IPS-18c (cell line): ENCODE measurements at regions not wholly inside any gene's neighbourhood (a gene's known extent, or its start where the extent isn't known, plus 50 kb on each side); places are given as distances from the start of the nearest gene placed in this dataset.
"Not testable (repeated sequence)": the region's sequence is repeated elsewhere in the genome, so short reads cannot be mapped to it uniquely, and the experiment has no call there.

Experiments
- H3K4me3 ChIP-seq: 2 replicates; pipeline ENCODE4 v1.7.0; 2013; ENCODE audit warnings: low read depth, mild to moderate bottlenecking, low read length, moderate library complexity; ENCODE audit not compliant: insufficient read depth
- H3K9me3 ChIP-seq: one replicate; pipeline ENCODE4 v1.6.1; 2013; ENCODE audit warnings: mild to moderate bottlenecking, low read length, moderate library complexity; ENCODE audit not compliant: control insufficient read depth, insufficient read depth

GRCh38 chr16:85239871-85240270, 127.6 kb upstream of the CIBAR2 start:
- Histone ChIP-seq H3K4me3 (no peak overlapping the region), H3K9me3 (no peaks in the 10 kb centered on the region)

- Histone ChIP-seq H3K9me3 (no peaks in the 10 kb centered on the region), H3K4me3 (no peak overlapping the region)
Measured at GRCh38 chr16:85240982-85241924, 129.0 kb upstream of the CIBAR2 start.

GRCh38 chr16:85242140-85242539, 129.9 kb upstream of the CIBAR2 start:
- Histone ChIP-seq H3K4me3 (no peak overlapping the region), H3K9me3 (no peaks in the 10 kb centered on the region)

- Histone ChIP-seq H3K4me3 (no peak overlapping the region), H3K9me3 (no peaks in the 10 kb centered on the region)
Measured at GRCh38 chr16:85243308-85243707, 131.0 kb upstream of the CIBAR2 start.

GRCh38 chr16:85244452-85244851, 132.2 kb upstream of the CIBAR2 start:
- not testable (repeated sequence) for H3K9me3 ChIP-seq

GRCh38 chr16:85245307-85246172, 133.3 kb upstream of the CIBAR2 start:
- Histone ChIP-seq H3K4me3 (no peak overlapping the region), H3K9me3 (no peaks in the 10 kb centered on the region)

More at GRCh38 chr16:85244452-85244851, 132.2 kb upstream of the CIBAR2 start:
- not testable (repeated sequence) for H3K4me3 ChIP-seq

GRCh38 chr16:85246473-85246872, 134.2 kb upstream of the CIBAR2 start:
- no peaks in the 10 kb centered on the region for H3K9me3 ChIP-seq
- no peak overlapping the region for H3K4me3 ChIP-seq

GRCh38 chr16:85246973-85247372, 134.7 kb upstream of the CIBAR2 start:
- Histone ChIP-seq H3K4me3 (no peak overlapping the region), H3K9me3 (no peaks in the 10 kb centered on the region)

- H3K9me3 ChIP-seq = no peaks in the 10 kb centered on the region
- H3K4me3 ChIP-seq = no peak overlapping the region
Measured at GRCh38 chr16:85248342-85248741, 136.1 kb upstream of the CIBAR2 start.

GRCh38 chr16:85248857-85249256, 136.6 kb upstream of the CIBAR2 start:
- no peaks in the 10 kb centered on the region for H3K9me3 ChIP-seq

GRCh38 chr16:85249418-85250146, 137.3 kb upstream of the CIBAR2 start:
- H3K4me3 ChIP-seq = no peak overlapping the region
- no peaks in the 10 kb centered on the region for H3K9me3 ChIP-seq

More at GRCh38 chr16:85248857-85249256, 136.6 kb upstream of the CIBAR2 start:
- no peak overlapping the region for H3K4me3 ChIP-seq

- no peaks in the 10 kb centered on the region for H3K9me3 ChIP-seq
- H3K4me3 ChIP-seq = no peak overlapping the region; the same call in 1 of the 2 replicates
Measured at GRCh38 chr16:85250147-85250463, 137.8 kb upstream of the CIBAR2 start.

GRCh38 chr16:85250609-85251223, 138.4 kb upstream of the CIBAR2 start:
- Histone ChIP-seq H3K9me3 (no peaks in the 10 kb centered on the region), H3K4me3 (no peak overlapping the region)

- Histone ChIP-seq H3K4me3 (no peak overlapping the region), H3K9me3 (no peaks in the 10 kb centered on the region)
Measured at GRCh38 chr16:85251225-85251760, 139.0 kb upstream of the CIBAR2 start.

GRCh38 chr16:85252014-85252413, 139.7 kb upstream of the CIBAR2 start:
- H3K4me3 ChIP-seq = no peak overlapping the region

GRCh38 chr16:85252461-85252860, 140.2 kb upstream of the CIBAR2 start:
- no peaks in the 10 kb centered on the region for H3K9me3 ChIP-seq
- no peak overlapping the region for H3K4me3 ChIP-seq

More at GRCh38 chr16:85252014-85252413, 139.7 kb upstream of the CIBAR2 start:
- H3K9me3 ChIP-seq = no peaks in the 10 kb centered on the region
